Left ventricle myocardium inferior (tissue), 1 donor: ENCODE measurements at regions not wholly inside any gene's neighbourhood (a gene's known extent, or its start where the extent isn't known, plus 50 kb on each side); places are given as distances from the start of the nearest gene placed in this dataset.

Source experiments
- DNase-seq: peaks from one replicate; pipeline ENCODE4 v3.0.0-alpha.2; 2020
- H3K27ac ChIP-seq: fragments of 200-600 bp; replicated peaks from 2 replicates; pipeline ENCODE4 v1.8.0; 2021
- H3K27me3 ChIP-seq: fragments of 200-600 bp; 2 replicates; pipeline ENCODE4 v1.8.0; 2021; ENCODE audit warnings: low read depth
- H3K36me3 ChIP-seq: fragments of 200-600 bp; 2 replicates; pipeline ENCODE4 v1.8.0; 2021
- H3K4me1 ChIP-seq: fragments of 200-600 bp; 2 replicates; pipeline ENCODE4 v1.8.0; 2021
- H3K4me3 ChIP-seq: fragments of 200-600 bp; 2 replicates; pipeline ENCODE4 v1.8.0; 2021; ENCODE audit warnings: mild to moderate bottlenecking, moderate library complexity
- H3K9me3 ChIP-seq: fragments of 200-600 bp; replicated peaks from 2 replicates; pipeline ENCODE4 v1.8.0; 2021
- CTCF ChIP-seq: fragments of 200-600 bp; IDR thresholded peaks from 2 replicates; pipeline ENCODE4 v1.8.0; 2021; ENCODE audit warnings: antibody characterized with exemption, mild to moderate bottlenecking, borderline replicate concordance
- intact Hi-C: fragments of 100-400 bp; cut with micrococcal nuclease; formaldehyde crosslinking; loops from one replicate; pipeline ENCODE4 v1.11.0; 2022
- donor health status: DM: no; HTN: yes; CAD: no; lungs with severe emphysema.

- peaks cover 97% of the 10 kb centered on the region for H3K27me3 ChIP-seq
- H3K4me1 ChIP-seq, result no peaks in the 10 kb centered on the region
- no peak overlapping the region for H3K4me3 ChIP-seq
- no peaks in the 10 kb centered on the region for H3K9me3 ChIP-seq
- no peak for DNase-seq
- no peak for TF ChIP-seq CTCF
- intact Hi-C loops, result no loop called here
- no peak overlapping the region for H3K27ac ChIP-seq
- no peaks in the 10 kb centered on the region for H3K36me3 ChIP-seq
Measured at GRCh38 chr17:36857698-36858097, 79.6 kb upstream of the LHX1 start.

- Histone ChIP-seq H3K27me3 (peaks cover 99% of the 10 kb centered on the region), H3K4me1 (no peaks in the 10 kb centered on the region), H3K9me3 (no peaks in the 10 kb centered on the region), H3K27ac (no peak overlapping the region), H3K36me3 (no peaks in the 10 kb centered on the region), H3K4me3 (no peak overlapping the region)
- DNase-seq, result no peak
- intact Hi-C loops, result no loop called here
- TF ChIP-seq CTCF, result no peak
Measured at GRCh38 chr17:36858119-36859002, 78.9 kb upstream of the LHX1 start.

- H3K27ac ChIP-seq, result no peak overlapping the region
- H3K27me3 ChIP-seq, result peaks cover 99% of the 10 kb centered on the region
- intact Hi-C loops, result no loop called here
Measured at GRCh38 chr17:36859003-36859300, 78.3 kb upstream of the LHX1 start.

GRCh38 chr17:36859706-36860105 is 77.6 kb upstream of the LHX1 start:
- Histone ChIP-seq H3K9me3 (no peaks in the 10 kb centered on the region), H3K4me3 (no peak overlapping the region), H3K27me3 (peaks cover 99% of the 10 kb centered on the region), H3K4me1 (no peaks in the 10 kb centered on the region), H3K36me3 (no peaks in the 10 kb centered on the region), H3K27ac (no peak overlapping the region)
- intact Hi-C loops, result no loop called here
- no peak for TF ChIP-seq CTCF
- DNase-seq, result no peak

More at GRCh38 chr17:36859003-36859300, 78.3 kb upstream of the LHX1 start:
- H3K4me1 ChIP-seq, result no peaks in the 10 kb centered on the region
- no peaks in the 10 kb centered on the region for H3K36me3 ChIP-seq
- H3K9me3 ChIP-seq, result no peaks in the 10 kb centered on the region
- DNase-seq, result no peak
- no peak overlapping the region for H3K4me3 ChIP-seq
- no peak for TF ChIP-seq CTCF

GRCh38 chr17:36861531-36861930 is 75.7 kb upstream of the LHX1 start:
- no peak overlapping the region for H3K4me3 ChIP-seq
- DNase-seq, result no peak
- intact Hi-C loops, result no loop called here
- no peak overlapping the region for H3K27ac ChIP-seq
- no peaks in the 10 kb centered on the region for H3K36me3 ChIP-seq
- no peaks in the 10 kb centered on the region for H3K9me3 ChIP-seq
- no peak for TF ChIP-seq CTCF
- H3K4me1 ChIP-seq, result no peaks in the 10 kb centered on the region
- H3K27me3 ChIP-seq, result peaks cover 99% of the 10 kb centered on the region
